HG03378 (cell line): ENCODE measurements at regions not wholly inside any gene's neighbourhood (a gene's known extent, or its start where the extent isn't known, plus 50 kb on each side); places are given as distances from the start of the nearest gene placed in this dataset.

Experiments used
- ATAC-seq: cut with Tn5 transposase; IDR thresholded peaks from one replicate; pipeline ENCODE4 v1.9.1; 2021; ENCODE audit warnings: mild to moderate bottlenecking, moderate library complexity; ENCODE audit not compliant: unreplicated experiment

- no peak for ATAC-seq
Observed at GRCh38 chr5:85168474-85168873, 783.8 kb upstream of the EDIL3 start.

DNA sequence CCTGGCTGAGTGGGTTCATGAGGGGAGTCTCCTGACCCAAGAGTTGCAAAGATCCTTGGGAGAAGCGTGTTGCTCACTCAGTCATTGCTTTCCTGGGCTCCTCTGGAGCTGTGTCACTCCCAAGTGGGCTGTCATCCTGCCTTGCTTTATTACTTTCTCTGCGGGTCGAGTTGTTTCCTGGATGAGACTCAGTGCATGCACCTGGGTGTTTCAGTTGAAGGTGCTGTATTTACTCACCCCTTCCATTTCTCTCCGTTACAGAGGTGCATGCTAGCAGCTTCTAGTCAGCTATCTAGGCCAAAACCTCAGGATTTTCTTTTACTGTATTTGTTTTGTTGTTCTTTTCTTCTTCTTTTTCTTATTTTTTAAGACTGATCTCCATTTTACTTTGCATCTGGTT, 785.5 kb upstream of the EDIL3 start:
- ATAC-seq: no peak

- ATAC-seq: no peak
Observed at GRCh38 chr5:85173469-85173868, 788.8 kb upstream of the EDIL3 start.

GRCh38 chr5:85182344-85182743, 797.7 kb upstream of the EDIL3 start:
- no peak for ATAC-seq

DNA sequence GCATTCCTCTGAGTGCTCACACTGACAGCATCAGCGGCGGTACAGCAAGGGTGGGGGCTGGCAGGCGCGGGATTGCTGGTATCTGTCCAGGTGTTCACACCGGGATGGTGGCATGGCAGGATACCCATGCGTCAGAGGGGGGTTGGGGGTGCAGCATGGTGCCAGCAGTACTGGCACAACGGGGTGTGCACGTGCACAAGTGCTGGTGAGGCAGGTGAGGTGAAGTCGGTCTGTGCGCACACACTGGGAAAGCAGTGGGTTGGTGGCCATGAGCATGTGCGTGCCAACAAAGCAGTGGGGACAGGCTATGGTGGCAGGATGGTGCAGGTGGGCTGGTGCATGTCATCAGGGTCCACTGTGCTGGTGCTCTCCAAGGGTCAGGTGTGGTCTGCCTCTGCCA, 819.6 kb upstream of the EDIL3 start:
- ATAC-seq: no peak

DNA sequence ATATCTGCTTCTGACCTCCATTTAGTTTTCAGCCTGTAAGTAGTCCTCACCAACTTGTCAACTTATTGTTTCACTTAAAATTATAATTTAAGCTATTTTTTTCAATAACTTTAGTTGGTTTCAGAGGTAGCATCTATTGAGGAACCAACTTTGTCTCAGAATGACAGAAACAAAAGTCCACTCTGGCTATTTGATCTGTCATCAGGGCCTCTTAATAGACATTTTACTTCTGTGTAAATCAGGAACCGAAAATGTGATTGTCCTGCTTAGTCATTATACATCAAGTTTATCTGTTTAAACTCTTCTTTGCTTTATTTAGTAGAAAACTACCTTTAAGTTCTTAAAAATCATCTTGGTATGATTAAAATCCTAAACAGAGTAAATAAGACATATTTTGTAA, 820.8 kb upstream of the EDIL3 start:
- no peak for ATAC-seq

- ATAC-seq: no peak
Observed at GRCh38 chr5:85225388-85225787, 840.7 kb upstream of the EDIL3 start.

GRCh38 chr5:85249204-85249603, 864.5 kb upstream of the EDIL3 start:
- no peak for ATAC-seq

DNA sequence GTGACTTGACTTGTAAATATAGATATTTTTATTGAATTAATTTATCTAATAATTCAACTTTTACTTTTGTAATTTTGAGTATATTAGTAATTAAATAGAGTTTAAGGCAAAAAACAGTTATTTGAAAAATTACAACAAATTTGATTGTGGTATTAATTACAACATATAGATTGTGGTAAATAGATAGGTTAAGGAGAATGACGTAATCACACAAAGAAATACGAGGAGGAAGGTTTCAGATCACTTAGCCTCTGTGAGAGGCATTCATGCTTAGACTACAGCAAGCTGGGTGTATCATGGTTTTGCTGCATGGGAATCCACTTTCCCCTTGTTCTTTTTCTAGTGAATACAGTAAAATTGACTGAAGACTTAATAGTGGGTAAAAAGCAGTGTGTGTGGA, 878.4 kb upstream of the EDIL3 start:
- no peak for ATAC-seq

GRCh38 chr5:85266692-85267091, 882.0 kb upstream of the EDIL3 start:
- ATAC-seq: no peak

GRCh38 chr5:85268194-85268593, 883.5 kb upstream of the EDIL3 start:
- ATAC-seq: no peak

- peak; percentile 75 for ATAC-seq
Observed at GRCh38 chr5:85278193-85278592, 893.5 kb upstream of the EDIL3 start.

- ATAC-seq: no peak
Observed at GRCh38 chr5:85288914-85289313, 904.2 kb upstream of the EDIL3 start.

DNA sequence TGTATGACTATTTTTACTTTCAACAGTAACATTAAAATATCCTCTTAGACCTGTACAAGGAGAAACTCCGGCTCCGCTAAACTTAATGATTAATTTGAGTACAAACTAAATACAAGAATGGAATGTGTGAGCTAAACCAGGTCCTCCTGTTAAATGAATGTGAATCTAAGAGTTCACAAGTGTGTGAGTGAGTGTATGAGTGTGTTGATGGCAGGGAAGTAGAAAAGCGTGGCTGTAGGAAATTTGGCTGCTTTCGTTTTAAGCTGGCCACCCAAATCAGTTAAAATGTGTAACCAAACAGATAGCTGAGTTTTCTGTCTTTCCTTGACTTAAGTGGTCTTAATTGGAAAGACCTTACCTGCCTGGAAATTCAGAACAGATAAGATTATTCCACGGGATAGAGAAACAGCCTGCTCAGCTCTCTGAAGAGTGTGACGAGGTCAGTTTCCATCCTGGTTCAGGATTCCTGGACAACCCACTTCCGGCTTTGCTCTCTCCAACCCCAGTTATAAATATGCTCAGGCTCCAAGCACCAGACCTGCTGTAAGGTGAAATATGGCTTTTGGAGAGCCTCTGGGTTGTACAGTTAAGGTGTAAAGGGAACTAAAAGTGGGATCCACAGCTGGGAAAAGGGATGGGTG, 908.6 kb upstream of the EDIL3 start:
- no peak for ATAC-seq

DNA sequence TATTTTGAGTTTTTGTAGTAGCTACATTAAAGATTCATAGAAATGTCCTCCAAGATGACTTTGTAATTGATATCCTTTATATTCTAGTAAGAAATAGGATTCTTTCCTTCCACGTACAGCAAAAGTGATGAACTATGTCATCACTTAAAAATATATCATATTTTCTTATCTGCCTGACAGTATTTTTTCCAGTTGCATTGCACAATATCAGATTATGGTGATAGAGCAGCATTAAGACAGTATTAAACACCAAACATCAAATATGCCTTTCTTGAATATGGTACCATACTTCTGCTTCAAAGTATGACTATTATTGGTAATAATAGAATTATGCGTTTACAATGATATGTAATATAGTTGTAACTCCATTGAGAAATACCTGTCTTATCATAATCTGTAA, 919.8 kb upstream of the EDIL3 start:
- no peak for ATAC-seq

DNA sequence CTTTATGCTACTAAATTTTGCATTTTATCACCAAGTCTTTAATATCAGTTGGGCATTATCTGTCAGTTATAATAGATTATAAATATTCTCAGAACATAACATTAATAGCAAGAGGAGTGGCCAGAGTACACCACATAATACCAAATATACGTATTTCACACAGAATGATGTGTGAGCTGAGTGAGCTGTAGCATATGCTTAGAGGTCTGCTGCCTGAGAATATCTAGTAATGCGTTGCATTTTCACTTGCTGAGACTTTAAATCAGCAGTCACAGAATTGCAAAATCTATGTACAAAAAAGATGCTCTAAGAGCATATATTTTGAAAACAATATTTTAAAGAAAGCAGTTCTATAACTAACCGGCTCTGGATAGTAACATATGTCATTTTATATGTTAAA, 921.1 kb upstream of the EDIL3 start:
- no peak for ATAC-seq

DNA sequence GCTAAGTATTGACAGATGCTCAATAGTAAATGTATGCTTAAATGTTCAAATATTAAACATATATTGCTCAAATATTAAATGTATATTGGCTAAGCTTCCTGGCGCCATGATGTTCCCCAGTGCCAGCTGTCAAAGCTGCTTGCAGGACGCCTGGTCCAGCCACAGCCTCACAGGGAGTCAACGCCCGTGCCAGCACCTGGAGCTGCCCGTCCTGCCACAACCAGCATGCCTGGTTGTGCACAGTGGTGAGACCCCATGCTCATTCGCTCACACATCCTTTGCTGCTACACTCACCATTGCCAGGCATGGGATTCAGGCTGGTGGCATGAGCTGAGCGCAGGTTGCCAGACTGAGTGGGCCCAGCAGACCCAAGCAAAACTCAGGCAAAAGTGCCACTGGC, 926.9 kb upstream of the EDIL3 start:
- ATAC-seq: no peak

DNA sequence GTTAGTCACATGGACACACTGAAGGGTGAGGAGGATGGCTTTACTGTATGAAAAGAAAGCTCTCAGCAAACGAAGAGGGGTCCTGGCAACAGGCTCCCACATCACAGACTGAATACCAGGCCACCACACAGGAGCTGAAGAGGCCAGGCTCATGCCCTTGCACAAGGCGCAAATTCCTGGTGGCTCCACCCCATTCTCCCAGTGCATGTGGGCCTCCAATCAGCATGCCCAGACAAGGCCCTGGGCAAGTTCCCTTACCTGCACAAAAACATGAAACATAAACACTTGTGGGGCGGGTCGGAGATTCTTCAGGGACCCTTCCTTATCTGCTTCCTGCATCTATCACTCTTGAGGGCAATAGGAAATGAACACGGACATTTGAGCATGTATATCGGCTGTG, 935.8 kb upstream of the EDIL3 start:
- no peak for ATAC-seq

GRCh38 chr5:85333276-85333675, 948.6 kb upstream of the EDIL3 start:
- no peak for ATAC-seq

DNA sequence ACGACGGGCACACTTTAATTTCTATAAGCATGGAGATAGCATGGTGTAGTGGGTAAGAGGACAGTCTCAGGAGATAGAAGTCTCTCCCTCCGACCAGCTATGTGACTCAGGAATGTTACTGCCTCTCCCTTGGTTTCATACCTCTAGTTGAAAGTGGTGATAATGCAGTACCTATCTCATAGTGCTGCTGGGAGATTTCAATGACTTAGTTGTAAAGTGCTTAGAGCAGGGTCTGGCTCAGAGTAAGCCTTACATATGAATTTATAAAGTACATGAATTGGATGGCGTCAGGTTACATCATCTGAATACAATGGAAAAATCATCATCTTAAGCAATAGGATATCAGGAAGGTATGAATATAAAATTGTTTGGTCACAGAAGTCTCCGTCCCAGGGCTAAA, 952.8 kb upstream of the EDIL3 start:
- no peak for ATAC-seq

GRCh38 chr5:85340790-85341189, 956.1 kb upstream of the EDIL3 start:
- no peak for ATAC-seq

DNA sequence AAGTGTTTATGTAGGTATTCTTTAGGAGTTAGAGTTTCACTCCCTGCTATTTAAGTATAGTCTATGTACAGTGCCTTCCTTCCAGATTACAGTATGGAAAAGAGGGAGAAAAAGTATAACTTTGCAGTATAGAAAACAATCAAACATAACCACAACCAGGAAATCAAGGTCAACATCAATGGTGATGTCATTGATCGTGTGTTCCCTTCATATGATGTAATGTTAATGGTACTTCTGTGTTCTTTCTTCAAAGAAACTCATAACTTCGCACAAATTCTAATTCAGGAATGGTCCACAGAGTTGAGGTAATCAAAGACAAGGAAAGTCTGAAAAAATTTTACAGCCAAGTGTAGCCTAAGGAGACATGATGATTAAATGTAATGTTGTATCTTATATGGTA, 961.1 kb upstream of the EDIL3 start:
- ATAC-seq: no peak

DNA sequence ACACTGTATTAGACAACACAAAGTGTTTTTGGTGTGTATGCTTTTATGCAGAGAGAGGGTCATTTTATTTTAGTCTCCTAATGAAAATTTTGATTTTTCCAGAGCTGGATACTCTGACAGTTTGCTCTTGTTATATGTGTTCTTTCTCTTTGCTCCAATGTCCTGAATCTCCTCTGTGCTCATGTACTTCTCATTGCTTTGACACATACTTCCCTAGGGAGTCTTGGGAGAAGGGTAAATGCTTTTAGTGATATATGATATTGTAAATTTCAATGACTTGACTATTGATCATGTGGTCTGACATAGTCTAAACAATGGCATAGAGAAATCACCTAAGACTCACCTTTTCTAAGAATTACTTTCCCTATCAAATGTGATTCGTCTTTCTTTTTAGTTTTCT, 972.6 kb upstream of the EDIL3 start:
- no peak for ATAC-seq

- ATAC-seq: peak; percentile 44
Observed at GRCh38 chr5:85375525-85375924, 990.8 kb upstream of the EDIL3 start.
